PC-3 (cell line): ENCODE measurements at regions not wholly inside any gene's neighbourhood (a gene's known extent, or its start where the extent isn't known, plus 50 kb on each side); places are given as distances from the start of the nearest gene placed in this dataset.

Source experiments
- ATAC-seq: fragments of 200-7000 bp; cut with Tn5 transposase; 2 replicates; pipeline ENCODE4 v1.9.1; 2020; ENCODE audit warnings: mild to moderate bottlenecking, moderate library complexity
- BruUV-seq: library from RNA; stranded (reverse); fragments of 400-500 nt; replicated peaks from 2 replicates; lab custom pipeline; 2021; lab: Mats Ljungman, UMichigan
- CTCF ChIA-PET: fragments of 300-600 bp; sonication (Branson Sonifier 250); formaldehyde crosslinking; loops from one replicate; lab custom pipeline; 2022; ENCODE audit warnings: antibody characterized with exemption; lab: Charles Lee
- POLR2A ChIA-PET: fragments of 300-600 bp; sonication (Branson Sonifier 250); formaldehyde crosslinking; loops from one replicate; lab custom pipeline; 2022; ENCODE audit warnings: antibody characterized with exemption; ENCODE audit not compliant: unreplicated experiment; lab: Charles Lee
- DNase-seq: peaks from one replicate; pipeline ENCODE4 v3.0.0-alpha.2; 2015
- H2AFZ ChIP-seq: fragments of 300-600 bp; sonication (generic); 2 replicates; pipeline ENCODE4 v1.6.0; 2016; ENCODE audit warnings: antibody characterized with exemption, low read length
- H3F3A ChIP-seq: fragments of 300-600 bp; sonication (generic); one replicate; pipeline ENCODE4 v1.6.0; 2017; ENCODE audit warnings: antibody characterized with exemption, low read length, control low read depth, mild to moderate bottlenecking; ENCODE audit not compliant: unreplicated experiment
- H3K27ac ChIP-seq: fragments of 300-600 bp; sonication (generic); 2 replicates; pipeline ENCODE4 v1.5.1; 2016; ENCODE audit warnings: mild to moderate bottlenecking, low read length
- H3K27me3 ChIP-seq: fragments of 300-600 bp; sonication (generic); 2 replicates; pipeline ENCODE4 v1.6.1; 2016; ENCODE audit warnings: low read length, mixed read lengths
- H3K36me3 ChIP-seq: fragments of 300-600 bp; sonication (generic); 2 replicates; pipeline ENCODE4 v1.6.1; 2016; ENCODE audit warnings: low read depth, mixed run types, low read length, mixed read lengths
- H3K4me1 ChIP-seq: fragments of 300-600 bp; sonication (generic); 2 replicates; pipeline ENCODE4 v1.5.1; 2016; ENCODE audit warnings: low read length; ENCODE audit not compliant: insufficient read depth
- H3K4me2 ChIP-seq: fragments of 300-600 bp; sonication (generic); 2 replicates; pipeline ENCODE4 v1.6.0; 2016; ENCODE audit warnings: low read length
- H3K4me3 ChIP-seq: fragments of 300-600 bp; sonication (generic); 2 replicates; pipeline ENCODE4 v1.5.1; 2016; ENCODE audit warnings: mild to moderate bottlenecking, low read length, mixed read lengths
- H3K79me2 ChIP-seq: fragments of 300-600 bp; sonication (generic); 2 replicates; pipeline ENCODE4 v1.6.1; 2017; ENCODE audit warnings: low read length, mixed read lengths
- H3K9ac ChIP-seq: fragments of 300-600 bp; sonication (generic); 2 replicates; pipeline ENCODE4 v1.6.0; 2016; ENCODE audit warnings: mild to moderate bottlenecking, low read length
- H3K9me2 ChIP-seq: fragments of 300-600 bp; sonication (generic); replicated peaks from 2 replicates; pipeline ENCODE4 v1.6.1; 2016; ENCODE audit warnings: mixed run types, low read length, mixed read lengths
- H3K9me3 ChIP-seq: fragments of 300-600 bp; sonication (generic); 2 replicates; pipeline ENCODE4 v1.6.1; 2016; ENCODE audit warnings: low read length, mixed read lengths
- H4K20me1 ChIP-seq: fragments of 300-600 bp; sonication (generic); 2 replicates; pipeline ENCODE4 v1.6.1; 2016; ENCODE audit warnings: low read length, mixed read lengths
- EZH2 ChIP-seq: fragments of 300-600 bp; sonication (generic); IDR thresholded peaks from one replicate; pipeline ENCODE4 v1.6.1; 2017; ENCODE audit warnings: antibody characterized with exemption, mild to moderate bottlenecking, low read length; ENCODE audit not compliant: unreplicated experiment
- EZH2phosphoT487 ChIP-seq: fragments of 300-600 bp; sonication (generic); IDR thresholded peaks from 2 replicates; pipeline ENCODE4 v1.6.1; 2018; ENCODE audit warnings: mild to moderate bottlenecking, antibody characterized with exemption, low read length, borderline replicate concordance
- intact Hi-C: fragments of 100-400 bp; cut with micrococcal nuclease; formaldehyde crosslinking; loops from 2 replicates; pipeline ENCODE4 v1.9.0; 2023
- TF ChIP-seq, protein P1 (sequence below): fragments of 300-600 bp; sonication (generic); conservative IDR thresholded peaks from 2 replicates; pipeline ENCODE4 v1.5.1; 2017; ENCODE audit warnings: antibody characterized with exemption, low read depth, mild to moderate bottlenecking, low read length

DNA sequence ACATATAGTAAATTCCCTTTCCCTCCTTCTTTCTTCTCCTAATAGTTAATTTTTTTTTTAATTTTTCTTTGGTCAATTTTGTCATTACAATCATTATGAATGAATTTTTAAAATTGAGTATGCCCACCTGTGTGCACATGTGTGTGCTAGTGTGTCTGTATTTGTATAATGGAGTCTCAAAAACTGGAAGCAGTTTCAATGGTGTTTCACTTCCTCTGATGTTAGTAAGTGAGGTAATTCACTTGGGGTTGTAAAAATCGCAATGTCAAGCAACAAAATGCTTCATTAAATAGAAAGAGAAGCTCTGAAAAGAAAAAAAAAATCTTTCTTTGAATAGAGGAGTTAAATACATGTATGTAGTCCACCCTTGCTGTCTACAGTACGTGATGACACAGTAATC, 1467.6 kb upstream of the NUDT12 start:
- ATAC-seq (no peak), DNase-seq (no peak)
- Histone ChIP-seq H3K9me2 (no peaks in the 10 kb centered on the region), H3K9ac (no peak overlapping the region), H3F3A (no peaks in the 10 kb centered on the region), H2AFZ (no peak overlapping the region), H4K20me1 (no peaks in the 10 kb centered on the region), H3K27ac (no peak overlapping the region), H3K27me3 (no peaks in the 10 kb centered on the region), H3K4me3 (no peak overlapping the region), H3K9me3 (no peaks in the 10 kb centered on the region), H3K36me3 (no peaks in the 10 kb centered on the region), H3K79me2 (no peaks in the 10 kb centered on the region), H3K4me2 (no peak overlapping the region), H3K4me1 (no peaks in the 10 kb centered on the region)
- intact Hi-C loops = no loop called here
- TF ChIP-seq EZH2phosphoT487 (no peak), EZH2 (no peak)
- TF ChIP-seq, protein P1, sequence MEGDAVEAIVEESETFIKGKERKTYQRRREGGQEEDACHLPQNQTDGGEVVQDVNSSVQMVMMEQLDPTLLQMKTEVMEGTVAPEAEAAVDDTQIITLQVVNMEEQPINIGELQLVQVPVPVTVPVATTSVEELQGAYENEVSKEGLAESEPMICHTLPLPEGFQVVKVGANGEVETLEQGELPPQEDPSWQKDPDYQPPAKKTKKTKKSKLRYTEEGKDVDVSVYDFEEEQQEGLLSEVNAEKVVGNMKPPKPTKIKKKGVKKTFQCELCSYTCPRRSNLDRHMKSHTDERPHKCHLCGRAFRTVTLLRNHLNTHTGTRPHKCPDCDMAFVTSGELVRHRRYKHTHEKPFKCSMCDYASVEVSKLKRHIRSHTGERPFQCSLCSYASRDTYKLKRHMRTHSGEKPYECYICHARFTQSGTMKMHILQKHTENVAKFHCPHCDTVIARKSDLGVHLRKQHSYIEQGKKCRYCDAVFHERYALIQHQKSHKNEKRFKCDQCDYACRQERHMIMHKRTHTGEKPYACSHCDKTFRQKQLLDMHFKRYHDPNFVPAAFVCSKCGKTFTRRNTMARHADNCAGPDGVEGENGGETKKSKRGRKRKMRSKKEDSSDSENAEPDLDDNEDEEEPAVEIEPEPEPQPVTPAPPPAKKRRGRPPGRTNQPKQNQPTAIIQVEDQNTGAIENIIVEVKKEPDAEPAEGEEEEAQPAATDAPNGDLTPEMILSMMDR = no peak
- ChIA-PET POLR2A (no interaction called here), CTCF (no interaction called here)
- BruUV-seq = no TSS peak

DNA sequence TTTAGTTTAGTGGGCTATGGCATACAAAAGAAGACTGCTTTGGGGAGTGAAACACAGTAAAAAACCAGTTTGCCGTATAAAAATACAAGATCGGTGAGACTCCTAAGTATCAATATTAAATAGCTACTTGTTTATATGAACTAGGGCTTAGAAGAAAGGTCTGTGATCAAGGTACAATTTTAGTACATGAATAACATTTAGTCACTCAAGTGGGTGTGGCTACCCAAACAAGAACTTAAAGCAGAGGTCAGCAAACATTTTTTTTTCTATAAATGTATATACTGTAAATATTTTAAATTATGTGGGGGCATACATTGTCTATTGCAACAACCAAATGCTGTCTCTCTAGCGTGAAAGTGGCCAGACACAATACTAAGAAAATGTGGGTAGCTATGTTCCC, 1452.5 kb upstream of the NUDT12 start:
- Histone ChIP-seq H3K9ac (no peak overlapping the region), H3K36me3 (no peaks in the 10 kb centered on the region), H4K20me1 (no peaks in the 10 kb centered on the region), H2AFZ (no peak overlapping the region), H3K4me2 (0 out of 2 replicates have a peak overlapping the region, but pooled peaks have one; percentile 7), H3K27ac (no peak overlapping the region), H3K27me3 (no peaks in the 10 kb centered on the region), H3K4me3 (no peak overlapping the region), H3K9me3 (no peaks in the 10 kb centered on the region), H3K9me2 (no peaks in the 10 kb centered on the region), H3K4me1 (peaks cover 5% of the 10 kb centered on the region), H3K79me2 (no peaks in the 10 kb centered on the region), H3F3A (no peaks in the 10 kb centered on the region)
- ChIA-PET CTCF (no interaction called here), POLR2A (no interaction called here)
- BruUV-seq = no TSS peak
- TF ChIP-seq, protein P1 = no peak
- no peak for TF ChIP-seq EZH2phosphoT487
- no peak for TF ChIP-seq EZH2
- intact Hi-C loops = loop anchor here (10.0 kb wide), 1 partner anchor 260 kb away; no protein-coding TSS in a partner anchor
- peak; percentile 73 for ATAC-seq
- peak; percentile 60 for DNase-seq

DNA sequence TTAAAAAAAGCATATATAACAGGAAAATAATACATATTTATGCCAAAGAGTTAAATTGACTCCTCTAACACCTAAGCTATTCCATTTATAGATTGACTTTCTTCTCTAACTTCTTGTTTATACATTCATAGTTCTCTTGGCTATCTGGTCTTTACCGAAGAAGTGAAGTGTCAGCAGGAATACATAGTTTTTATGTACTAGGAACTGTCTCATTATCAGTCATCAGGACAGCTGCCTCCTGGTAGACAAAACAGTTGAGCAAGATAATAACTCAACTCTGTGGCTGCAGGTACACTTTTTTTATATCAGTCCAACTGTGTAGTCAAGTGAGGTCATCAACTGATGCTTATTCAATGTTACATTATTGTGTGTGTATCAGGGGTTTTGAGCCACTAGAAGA, 1436.0 kb upstream of the NUDT12 start:
- H3K9ac ChIP-seq = peak overlapping the region; percentile 4; the same call in 1 of the 2 replicates
- no peak overlapping the region for H3K4me3 ChIP-seq
- TF ChIP-seq EZH2phosphoT487 (no peak), EZH2 (no peak)
- TF ChIP-seq, protein P1 = no peak
- H3K27me3 ChIP-seq = no peaks in the 10 kb centered on the region
- peaks cover 9% of the 10 kb centered on the region for H3F3A ChIP-seq
- H3K9me3 ChIP-seq = no peaks in the 10 kb centered on the region
- peak overlapping the region; percentile 80 for H3K27ac ChIP-seq
- DNase-seq = peak; percentile 65
- CTCF ChIA-PET = no interaction called here
- H3K4me1 ChIP-seq = peaks cover 18% of the 10 kb centered on the region
- ATAC-seq = peak; percentile 60
- H3K4me2 ChIP-seq = peak overlapping the region; percentile 9; the same call in 1 of the 2 replicates
- intact Hi-C loops = loop anchor here (2.0 to 10.0 kb wide), 2 partner anchors 88 to 654 kb away; no protein-coding TSS in a partner anchor
- no peaks in the 10 kb centered on the region for H3K79me2 ChIP-seq
- no peak overlapping the region for H2AFZ ChIP-seq
- POLR2A ChIA-PET = interaction anchor here (0.6 kb wide), 1 partner anchor 1437 kb away, joined by 3 read pairs; no protein-coding TSS in a partner anchor
- H3K9me2 ChIP-seq = no peaks in the 10 kb centered on the region
- no peaks in the 10 kb centered on the region for H3K36me3 ChIP-seq
- H4K20me1 ChIP-seq = no peaks in the 10 kb centered on the region
- BruUV-seq = no TSS peak
